DND-41 (cell line): ENCODE measurements at regions not wholly inside any gene's neighbourhood (a gene's known extent, or its start where the extent isn't known, plus 50 kb on each side); places are given as distances from the start of the nearest gene placed in this dataset.

Experiments
- CTCF ChIP-seq: IDR thresholded peaks from 2 replicates; pipeline ENCODE4 v1.5.1; 2012; ENCODE audit warnings: borderline replicate concordance, low read length, moderate library complexity, mild to moderate bottlenecking; ENCODE audit not compliant: poor library complexity, severe bottlenecking; ENCODE audit errors: extremely low read depth
- EZH2 ChIP-seq: IDR thresholded peaks from 3 replicates; pipeline ENCODE4 v1.6.1; 2012; ENCODE audit warnings: borderline replicate concordance, low read depth, mild to moderate bottlenecking, moderate library complexity, low read length, inconsistent platforms; ENCODE audit not compliant: severe bottlenecking

GRCh38 chr3:28905798-28906197, 375.1 kb upstream of the RBMS3 start:
- no peak for TF ChIP-seq CTCF
- no peak for TF ChIP-seq EZH2
